GM23248 (cell line): ENCODE measurements at regions not wholly inside any gene's neighbourhood (a gene's known extent, or its start where the extent isn't known, plus 50 kb on each side); places are given as distances from the start of the nearest gene placed in this dataset.

Experiments used
- DNase-seq: peaks from one replicate; pipeline ENCODE4 v3.0.0-alpha.2; 2015
- H2AFZ ChIP-seq: fragments of 200-600 bp; sonication (generic); 2 replicates; pipeline ENCODE4 v1.6.1; 2016; ENCODE audit warnings: antibody characterized with exemption
- H3F3A ChIP-seq: fragments of 200-600 bp; sonication (generic); 2 replicates; pipeline ENCODE4 v1.6.1; 2016; ENCODE audit warnings: mild to moderate bottlenecking, antibody characterized with exemption, mixed run types; ENCODE audit not compliant: insufficient read depth
- H3K27ac ChIP-seq: fragments of 200-600 bp; sonication (generic); 2 replicates; pipeline ENCODE4 v1.5.1; 2016; ENCODE audit warnings: mild to moderate bottlenecking
- H3K27me3 ChIP-seq: fragments of 200-600 bp; sonication (generic); replicated peaks from 2 replicates; pipeline ENCODE4 v1.6.1; 2016; ENCODE audit warnings: mild to moderate bottlenecking; ENCODE audit not compliant: insufficient read depth
- H3K36me3 ChIP-seq: fragments of 200-600 bp; sonication (generic); 2 replicates; pipeline ENCODE4 v1.6.1; 2016; ENCODE audit warnings: low read depth, mild to moderate bottlenecking
- H3K4me1 ChIP-seq: fragments of 200-600 bp; sonication (generic); 2 replicates; pipeline ENCODE4 v1.6.1; 2016; ENCODE audit warnings: mild to moderate bottlenecking; ENCODE audit not compliant: insufficient read depth
- H3K4me2 ChIP-seq: fragments of 200-600 bp; sonication (generic); one replicate; pipeline ENCODE4 v1.6.1; 2016; ENCODE audit warnings: mild to moderate bottlenecking; ENCODE audit not compliant: unreplicated experiment
- H3K4me3 ChIP-seq: fragments of 200-600 bp; sonication (generic); 2 replicates; pipeline ENCODE4 v1.5.1; 2016; ENCODE audit warnings: mild to moderate bottlenecking
- H3K79me2 ChIP-seq: fragments of 200-600 bp; sonication (generic); 2 replicates; pipeline ENCODE4 v1.6.1; 2016; ENCODE audit warnings: mild to moderate bottlenecking; ENCODE audit not compliant: insufficient read depth
- H3K9ac ChIP-seq: fragments of 200-600 bp; sonication (generic); 2 replicates; pipeline ENCODE4 v1.6.1; 2016; ENCODE audit warnings: mild to moderate bottlenecking
- H3K9me2 ChIP-seq: fragments of 200-600 bp; sonication (generic); 2 replicates; pipeline ENCODE4 v1.6.1; 2016; ENCODE audit warnings: mixed run types, mild to moderate bottlenecking, moderate library complexity; ENCODE audit not compliant: insufficient read depth
- H3K9me3 ChIP-seq: fragments of 200-600 bp; sonication (generic); one replicate; pipeline ENCODE4 v1.6.1; 2017; ENCODE audit warnings: low read depth
- H4K20me1 ChIP-seq: fragments of 200-600 bp; sonication (generic); 2 replicates; pipeline ENCODE4 v1.6.0; 2016; ENCODE audit not compliant: insufficient read depth
- EZH2 ChIP-seq: fragments of 200-600 bp; sonication (generic); IDR thresholded peaks from 2 replicates; pipeline ENCODE4 v1.6.1; 2018; ENCODE audit warnings: antibody characterized with exemption, mild to moderate bottlenecking; ENCODE audit not compliant: insufficient read depth, poor library complexity, severe bottlenecking
- EZH2phosphoT487 ChIP-seq: fragments of 200-600 bp; sonication (generic); IDR thresholded peaks from 2 replicates; pipeline ENCODE4 v1.6.1; 2018; ENCODE audit warnings: antibody characterized with exemption, moderate library complexity, mild to moderate bottlenecking, low read depth; ENCODE audit not compliant: insufficient read depth
- WGBS, 2 experiments: methylation state at CpG; one replicate each; pipeline ENCODE4 v1.1.6; 2015 to 2017; ENCODE audit warnings: low lambda C conversion rate in 2 of 2, low coverage in 1 of 2; ENCODE audit errors: missing lambda C conversion rate in 2 of 2; 5-methylcytosine and 5-hydroxymethylcytosine counted together
- in situ Hi-C: fragments of 300-500 bp; cut with MboI; formaldehyde crosslinking; loops from 2 replicates; pipeline ENCODE4 v1.15.0; 2020

DNA sequence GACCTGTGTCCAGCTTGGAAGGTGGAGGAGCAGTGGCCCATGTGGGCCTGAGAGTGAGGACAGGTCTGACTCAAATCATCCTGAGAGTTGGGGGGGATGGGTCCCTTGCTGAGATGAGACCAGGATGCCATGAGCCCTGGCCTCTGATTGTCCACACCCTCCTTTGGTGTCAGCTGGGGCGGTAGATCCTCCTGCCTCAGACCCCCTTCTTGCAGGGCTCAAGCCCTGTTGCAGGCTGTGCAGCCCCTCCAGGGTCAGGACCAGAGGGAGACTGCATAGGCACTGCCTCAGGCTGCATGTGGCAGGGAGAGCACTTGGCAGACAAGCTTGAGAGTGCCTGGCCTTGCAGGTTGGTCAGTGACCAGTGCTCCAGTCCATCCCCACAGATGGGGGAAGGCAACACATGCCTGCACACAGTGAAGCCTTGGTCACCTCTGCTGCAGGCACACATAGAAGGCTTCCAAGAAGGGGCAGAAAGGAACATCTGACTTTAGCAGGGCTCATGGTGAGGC is 82.2 kb upstream of the ACTRT2 start:
- 22 to 33% methylated on average over 1 of the region's 1 CpG for WGBS, 2 experiments
- no peaks in the 10 kb centered on the region for H3F3A ChIP-seq
- no peak overlapping the region for H3K4me3 ChIP-seq
- H3K9me2 ChIP-seq = no peaks in the 10 kb centered on the region
- H2AFZ ChIP-seq = no peak overlapping the region
- H3K27me3 ChIP-seq = no peaks in the 10 kb centered on the region
- no peaks in the 10 kb centered on the region for H4K20me1 ChIP-seq
- no peaks in the 10 kb centered on the region for H3K36me3 ChIP-seq
- no peak for TF ChIP-seq EZH2
- TF ChIP-seq EZH2phosphoT487 = no peak
- no peak overlapping the region for H3K9ac ChIP-seq
- H3K9me3 ChIP-seq = no peaks in the 10 kb centered on the region
- H3K4me2 ChIP-seq = no peak overlapping the region
- in situ Hi-C loops = no loop called here
- H3K79me2 ChIP-seq = no peaks in the 10 kb centered on the region
- no peaks in the 10 kb centered on the region for H3K4me1 ChIP-seq
- no peak overlapping the region for H3K27ac ChIP-seq
- DNase-seq = no peak

DNA sequence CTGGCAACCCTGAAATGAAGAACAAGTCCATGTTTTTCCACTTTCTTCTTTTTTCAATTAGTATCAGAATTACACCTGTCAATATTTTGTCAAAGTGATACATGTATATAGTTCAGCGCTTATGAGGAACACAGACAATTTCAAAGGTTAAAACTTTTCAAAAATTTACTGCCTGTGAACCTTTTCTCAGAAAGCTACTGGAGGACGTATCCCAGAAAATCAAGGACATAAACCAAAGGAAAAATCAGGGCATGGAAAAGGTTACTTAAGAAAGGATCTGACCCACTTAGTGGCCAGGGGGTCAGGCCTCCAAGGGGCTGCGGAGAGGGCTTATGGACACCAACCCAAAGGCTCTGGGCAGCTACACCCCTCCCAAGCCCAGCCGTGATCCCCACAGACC is 81.1 kb upstream of the ACTRT2 start:
- H3K4me1 ChIP-seq = no peaks in the 10 kb centered on the region
- no peak overlapping the region for H2AFZ ChIP-seq
- H3K4me2 ChIP-seq = no peak overlapping the region
- WGBS, 2 experiments = 14 to 20% methylated on average over 4 of the region's 4 CpGs
- H3K27me3 ChIP-seq = no peaks in the 10 kb centered on the region
- in situ Hi-C loops = no loop called here
- no peaks in the 10 kb centered on the region for H4K20me1 ChIP-seq
- H3K9ac ChIP-seq = no peak overlapping the region
- no peak overlapping the region for H3K4me3 ChIP-seq
- no peak overlapping the region for H3K27ac ChIP-seq
- TF ChIP-seq EZH2phosphoT487 (no peak), EZH2 (no peak)
- no peaks in the 10 kb centered on the region for H3F3A ChIP-seq
- H3K9me2 ChIP-seq = no peaks in the 10 kb centered on the region
- no peak for DNase-seq
- no peaks in the 10 kb centered on the region for H3K79me2 ChIP-seq
- no peaks in the 10 kb centered on the region for H3K36me3 ChIP-seq
- no peaks in the 10 kb centered on the region for H3K9me3 ChIP-seq

- H3K27ac ChIP-seq = no peak overlapping the region
- TF ChIP-seq EZH2 (no peak), EZH2phosphoT487 (no peak)
- H3K4me2 ChIP-seq = no peak overlapping the region
- H3F3A ChIP-seq = no peaks in the 10 kb centered on the region
- no peak overlapping the region for H3K9ac ChIP-seq
- H3K79me2 ChIP-seq = no peaks in the 10 kb centered on the region
- H2AFZ ChIP-seq = no peak overlapping the region
- WGBS, 2 experiments = 29% methylated on average over 2 of the region's 2 CpGs
- no peak for DNase-seq
- no peaks in the 10 kb centered on the region for H3K27me3 ChIP-seq
- no peak overlapping the region for H3K4me3 ChIP-seq
- no peaks in the 10 kb centered on the region for H3K36me3 ChIP-seq
- H4K20me1 ChIP-seq = no peaks in the 10 kb centered on the region
- no peaks in the 10 kb centered on the region for H3K9me3 ChIP-seq
- no peaks in the 10 kb centered on the region for H3K4me1 ChIP-seq
- in situ Hi-C loops = no loop called here
- no peaks in the 10 kb centered on the region for H3K9me2 ChIP-seq
These were observed 80.2 kb upstream of the ACTRT2 start for GRCh38 chr1:2941040-2941439.

GRCh38 chr1:2941907-2942306 is 79.4 kb upstream of the ACTRT2 start:
- no peak overlapping the region for H2AFZ ChIP-seq
- no peaks in the 10 kb centered on the region for H4K20me1 ChIP-seq
- no peak for DNase-seq
- no peak for TF ChIP-seq EZH2phosphoT487
- no peak for TF ChIP-seq EZH2
- H3K79me2 ChIP-seq = no peaks in the 10 kb centered on the region
- no peak overlapping the region for H3K4me2 ChIP-seq
- no peak overlapping the region for H3K27ac ChIP-seq
- H3K27me3 ChIP-seq = no peaks in the 10 kb centered on the region
- no peaks in the 10 kb centered on the region for H3F3A ChIP-seq
- H3K9me3 ChIP-seq = no peaks in the 10 kb centered on the region
- no peak overlapping the region for H3K9ac ChIP-seq
- no peaks in the 10 kb centered on the region for H3K4me1 ChIP-seq
- H3K36me3 ChIP-seq = no peaks in the 10 kb centered on the region
- no peaks in the 10 kb centered on the region for H3K9me2 ChIP-seq
- 46 to 59% methylated on average over 6 of the region's 6 CpGs for WGBS, 2 experiments
- in situ Hi-C loops = no loop called here
- no peak overlapping the region for H3K4me3 ChIP-seq

- no peak for DNase-seq
- no peaks in the 10 kb centered on the region for H3K27me3 ChIP-seq
- no peak overlapping the region for H3K9ac ChIP-seq
- H4K20me1 ChIP-seq = no peaks in the 10 kb centered on the region
- no peaks in the 10 kb centered on the region for H3K9me3 ChIP-seq
- no peaks in the 10 kb centered on the region for H3K79me2 ChIP-seq
- H3K9me2 ChIP-seq = no peaks in the 10 kb centered on the region
- H3K27ac ChIP-seq = no peak overlapping the region
- no peak overlapping the region for H2AFZ ChIP-seq
- no peaks in the 10 kb centered on the region for H3F3A ChIP-seq
- TF ChIP-seq EZH2 = no peak
- TF ChIP-seq EZH2phosphoT487 = no peak
- WGBS, 2 experiments = 44 to 55% methylated on average over 5 of the region's 5 CpGs
- no peaks in the 10 kb centered on the region for H3K36me3 ChIP-seq
- H3K4me1 ChIP-seq = no peaks in the 10 kb centered on the region
- in situ Hi-C loops = no loop called here
- no peak overlapping the region for H3K4me3 ChIP-seq
- H3K4me2 ChIP-seq = no peak overlapping the region
These were observed 78.9 kb upstream of the ACTRT2 start for GRCh38 chr1:2942410-2942809.
